HCT116 (cell line): ENCODE measurements at regions not wholly inside any gene's neighbourhood (a gene's known extent, or its start where the extent isn't known, plus 50 kb on each side); places are given as distances from the start of the nearest gene placed in this dataset.

Experiments
- ATAC-seq: fragments of 200-7000 bp; cut with Tn5 transposase; 2 replicates; pipeline ENCODE4 v1.9.1; 2020; ENCODE audit warnings: mild to moderate bottlenecking, moderate library complexity
- BruUV-seq: library from RNA; stranded (reverse); fragments of 400-500 nt; replicated peaks from 2 replicates; lab custom pipeline; 2021; lab: Mats Ljungman, UMichigan
- CTCF ChIA-PET: fragments of 300-600 bp; sonication (Branson Sonifier 250); formaldehyde crosslinking; loops from one replicate; lab custom pipeline; 2021; ENCODE audit warnings: antibody characterized with exemption; lab: Charles Lee
- POLR2A ChIA-PET: fragments of 300-600, 350-600 bp; sonication (Branson Sonifier 250); formaldehyde crosslinking; loops from one replicate; lab custom pipeline; 2021; ENCODE audit warnings: antibody characterized with exemption; lab: Charles Lee
- RAD21 ChIA-PET, 2 experiments: fragments of 300-600 bp; sonication (Branson Sonifier 250); formaldehyde crosslinking; loops; one replicate each; lab custom pipeline; 2023; ENCODE audit warnings: low total read pairs in 2 of 2; ENCODE audit not compliant: uncharacterized antibody in 2 of 2, unreplicated experiment in 2 of 2, low non-redundant PET in 1 of 2; lab: Charles Lee
- DNase-seq: peaks from one replicate; pipeline ENCODE4 v3.0.0-alpha.2; 2010; ENCODE audit warnings: low read depth, low spot score
- H2AFZ ChIP-seq: fragments of 200-600 bp; shearing (Covaris generic), sonication (generic); 2 replicates; pipeline ENCODE4 v1.6.1; 2017; ENCODE audit warnings: low read depth, mixed run types, mixed read lengths, antibody characterized with exemption, low read length; ENCODE audit not compliant: poor library complexity, severe bottlenecking
- H3K27ac ChIP-seq: 2 replicates; pipeline ENCODE4 v1.5.1; 2012; ENCODE audit warnings: low read depth, low read length
- H3K27me3 ChIP-seq: fragments of 200-600 bp; sonication (generic); 2 replicates; pipeline ENCODE4 v1.6.1; 2016; ENCODE audit warnings: mixed run types, low read length, mixed read lengths; ENCODE audit not compliant: insufficient read depth
- H3K36me3 ChIP-seq, 2 experiments: fragments of 200-500 bp in 1 of 2; fragments of 200-600 bp in 1 of 2; sonication (Bioruptor generic) in 1 of 2; sonication (generic) in 1 of 2; 2 replicates each; pipeline versions ENCODE4 v1.5.1 to v1.6.1; 2014 to 2016; ENCODE audit warnings: low read length in 2 of 2, inconsistent platforms in 1 of 2, mixed read lengths in 1 of 2, mixed run types in 1 of 2; ENCODE audit not compliant: insufficient read depth in 2 of 2, control insufficient read depth in 1 of 2
- H3K4me1 ChIP-seq, 2 experiments: fragments of 200-600 bp in 1 of 2; sonication (generic) in 1 of 2; 2 replicates each; pipeline versions ENCODE4 v1.5.1 to v1.6.1; 2012 to 2017; ENCODE audit warnings: low read length in 2 of 2, inconsistent platforms in 1 of 2, mild to moderate bottlenecking in 1 of 2, mixed read lengths in 1 of 2, mixed run types in 1 of 2, moderate library complexity in 1 of 2; ENCODE audit not compliant: insufficient read depth in 2 of 2, control insufficient read depth in 1 of 2
- H3K4me2 ChIP-seq: fragments of 200-600 bp; sonication (generic); 2 replicates; pipeline ENCODE4 v1.6.1; 2017; ENCODE audit warnings: mixed run types, low read length, mixed read lengths
- H3K4me3 ChIP-seq, 2 experiments: fragments of 200-600 bp in 1 of 2; sonication (generic) in 1 of 2; replicated peaks in 1 of 2; 2 replicates each; pipeline ENCODE4 v1.5.1; 2011 to 2016; ENCODE audit warnings: low read length in 2 of 2, control low read depth in 1 of 2, low read depth in 1 of 2, mild to moderate bottlenecking in 1 of 2, mixed read lengths in 1 of 2, mixed run types in 1 of 2
- H3K79me2 ChIP-seq: fragments of 200-600 bp; sonication (generic); 2 replicates; pipeline ENCODE4 v1.6.1; 2017; ENCODE audit warnings: mild to moderate bottlenecking, mixed run types, low read length, moderate library complexity, mixed read lengths; ENCODE audit not compliant: insufficient read depth
- H3K9ac ChIP-seq: fragments of 200-600 bp; sonication (generic); 2 replicates; pipeline ENCODE4 v1.6.1; 2016; ENCODE audit warnings: low read length, mixed read lengths
- H3K9me2 ChIP-seq: fragments of 200-600 bp; sonication (generic), shearing (Covaris generic); 2 replicates; pipeline ENCODE4 v1.6.1; 2017; ENCODE audit warnings: mixed run types, mild to moderate bottlenecking, moderate library complexity; ENCODE audit not compliant: insufficient read depth
- H3K9me3 ChIP-seq, 2 experiments: fragments of 200-500 bp in 1 of 2; fragments of 200-600 bp in 1 of 2; sonication (Bioruptor generic) in 1 of 2; sonication (generic) in 1 of 2; 2 replicates each; pipeline ENCODE4 v1.6.1; 2014 to 2017; ENCODE audit warnings: low read length in 2 of 2, mixed read lengths in 2 of 2, inconsistent platforms in 1 of 2, low read depth in 1 of 2, mild to moderate bottlenecking in 1 of 2, mixed run types in 1 of 2, moderate library complexity in 1 of 2; ENCODE audit not compliant: control insufficient read depth in 1 of 2, insufficient read depth in 1 of 2
- H4K20me1 ChIP-seq: fragments of 200-600 bp; sonication (generic), shearing (Covaris generic); 2 replicates; pipeline ENCODE4 v1.6.1; 2017; ENCODE audit warnings: mixed run types, mild to moderate bottlenecking, moderate library complexity; ENCODE audit not compliant: insufficient read depth
- CEBPB ChIP-seq: IDR thresholded peaks from 2 replicates; pipeline ENCODE4 v1.6.1; 2012; ENCODE audit warnings: low read depth
- EZH2 ChIP-seq: fragments of 200-600 bp; sonication (generic); IDR thresholded peaks from 2 replicates; pipeline ENCODE4 v1.6.1; 2017; ENCODE audit warnings: antibody characterized with exemption, mixed run types
- EZH2phosphoT487 ChIP-seq: fragments of 200-600 bp; IDR thresholded peaks from 2 replicates; pipeline ENCODE4 v1.6.1; 2018; ENCODE audit warnings: antibody characterized with exemption, borderline replicate concordance
- POLR2A ChIP-seq: IDR thresholded peaks from 2 replicates; pipeline ENCODE4 v1.7.0; 2011; ENCODE audit warnings: borderline replicate concordance; ENCODE audit not compliant: insufficient read depth, insufficient read length; ENCODE audit errors: extremely low read depth
- RAD21 ChIP-seq: IDR thresholded peaks from 2 replicates; pipeline ENCODE4 v1.6.1; 2012; ENCODE audit warnings: low read depth, mild to moderate bottlenecking
- SRF ChIP-seq: IDR thresholded peaks from 2 replicates; pipeline ENCODE4 v1.6.1; 2012; ENCODE audit warnings: low read depth
- TCF7L2 ChIP-seq: IDR thresholded peaks from 2 replicates; pipeline ENCODE4 v1.7.0; 2011; ENCODE audit warnings: borderline replicate concordance, inconsistent platforms; ENCODE audit not compliant: insufficient read depth, insufficient read length; ENCODE audit errors: extremely low read depth
- YY1 ChIP-seq: IDR thresholded peaks from 2 replicates; pipeline ENCODE4 v1.6.1; 2011; ENCODE audit warnings: low read length, low read depth, moderate library complexity, mild to moderate bottlenecking; ENCODE audit not compliant: insufficient replicate concordance; ENCODE audit errors: extremely low read depth
- intact Hi-C: fragments of 100-400 bp; cut with micrococcal nuclease; formaldehyde crosslinking; loops from 2 replicates; pipeline ENCODE4 v1.10.0; 2022
- TF ChIP-seq, protein P1 (sequence below): IDR thresholded peaks from 2 replicates; pipeline ENCODE4 v1.6.1; 2012

DNA sequence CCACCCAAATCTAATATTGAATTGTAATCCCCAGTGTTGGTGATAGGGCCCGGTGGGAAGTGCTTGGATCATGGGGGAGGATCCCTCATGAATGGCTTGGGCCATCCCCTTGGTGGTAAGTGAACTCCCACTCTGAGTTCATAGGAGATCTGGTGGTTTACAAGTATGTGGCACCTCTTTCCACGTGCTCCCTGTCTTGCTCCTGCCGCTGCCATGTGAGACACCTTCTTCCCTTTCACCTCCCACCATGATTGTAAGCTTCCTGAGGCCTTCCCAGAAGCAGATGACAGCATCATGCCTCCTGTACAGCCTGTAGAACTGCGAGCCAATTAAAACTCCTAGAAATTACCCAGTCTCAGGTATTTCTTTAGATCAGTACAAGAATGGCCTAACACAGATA, 150.8 kb downstream of the SH3BGRL2 start:
- H3K36me3 ChIP-seq: no peaks in the 10 kb centered on the region
- no peaks in the 10 kb centered on the region for H3K9me3 ChIP-seq
- no peaks in the 10 kb centered on the region for H4K20me1 ChIP-seq
- no peaks in the 10 kb centered on the region for H3K79me2 ChIP-seq
- H2AFZ ChIP-seq: no peak overlapping the region
- H3K4me3 ChIP-seq: no peak overlapping the region
- no TSS peak for BruUV-seq
- no peaks in the 10 kb centered on the region for H3K9me2 ChIP-seq
- ATAC-seq (no peak), DNase-seq (no peak)
- intact Hi-C loops: no loop called here
- H3K27ac ChIP-seq: no peak overlapping the region
- ChIA-PET RAD21 (no interaction called here), POLR2A (no interaction called here), CTCF (no interaction called here)
- H3K9ac ChIP-seq: no peak overlapping the region
- H3K27me3 ChIP-seq: no peaks in the 10 kb centered on the region
- peaks cover 0 to 11% of the 10 kb centered on the region in 2 experiments; a peak in 1 of 4 replicates for H3K4me1 ChIP-seq
- no peak for TF ChIP-seq TCF7L2
- no peak for TF ChIP-seq SRF
- no peak overlapping the region for H3K4me2 ChIP-seq

GRCh38 chr6:79780881-79781280, 149.8 kb downstream of the SH3BGRL2 start:
- H3K27ac ChIP-seq: no peak overlapping the region
- intact Hi-C loops: no loop called here
- RAD21 ChIA-PET: no interaction called here
- TF ChIP-seq YY1 (no peak), SRF (no peak), CEBPB (no peak), EZH2 (no peak), POLR2A (no peak), EZH2phosphoT487 (no peak), RAD21 (no peak)
- TF ChIP-seq, protein P1, sequence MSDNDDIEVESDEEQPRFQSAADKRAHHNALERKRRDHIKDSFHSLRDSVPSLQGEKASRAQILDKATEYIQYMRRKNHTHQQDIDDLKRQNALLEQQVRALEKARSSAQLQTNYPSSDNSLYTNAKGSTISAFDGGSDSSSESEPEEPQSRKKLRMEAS: no peak
- TF ChIP-seq, all 23 proteins: peak for 0
- Histone ChIP-seq H2AFZ (no peak overlapping the region), H3K9ac (no peak overlapping the region), H3K9me3 (no peaks in the 10 kb centered on the region), H3K4me2 (no peak overlapping the region), H4K20me1 (no peaks in the 10 kb centered on the region), H3K36me3 (no peaks in the 10 kb centered on the region), H3K9me2 (no peaks in the 10 kb centered on the region), H3K27me3 (no peaks in the 10 kb centered on the region), H3K4me1 (peaks cover 0 to 11% of the 10 kb centered on the region in 2 experiments; a peak in 1 of 4 replicates), H3K4me3 (no peak overlapping the region), H3K79me2 (no peaks in the 10 kb centered on the region)
- ATAC-seq: no peak
- no peak for DNase-seq
- ChIA-PET CTCF (no interaction called here), POLR2A (no interaction called here)
- BruUV-seq: no TSS peak
